CD4-positive, alpha-beta memory T cell (primary cell): ENCODE measurements at regions not wholly inside any gene's neighbourhood (a gene's known extent, or its start where the extent isn't known, plus 50 kb on each side); places are given as distances from the start of the nearest gene placed in this dataset.

Source experiments
- CTCF ChIA-PET: fragments of 350-600 bp; sonication (Branson Sonifier 250); formaldehyde crosslinking; loops from one replicate; lab custom pipeline; 2021; ENCODE audit warnings: inconsistent platforms; ENCODE audit not compliant: partially characterized antibody; lab: Charles Lee
- POLR2A ChIA-PET: fragments of 350-600 bp; sonication (Branson Sonifier 250); formaldehyde crosslinking; loops from one replicate; lab custom pipeline; 2021; ENCODE audit not compliant: partially characterized antibody; lab: Charles Lee
- DNase-seq, 5 donors: peaks; one replicate each; pipeline versions ENCODE4 v3.0.0 to v3.0.0-alpha.2; 2020 to 2022; ENCODE audit warnings: mixed read lengths in 1 of 5
- H3K27ac ChIP-seq: one replicate; pipeline ENCODE4 v1.7.0; 2013; ENCODE audit warnings: low read depth, low read length
- H3K27me3 ChIP-seq: 2 replicates; pipeline ENCODE4 v1.7.0; 2013; ENCODE audit warnings: mild to moderate bottlenecking, low read length, moderate library complexity; ENCODE audit not compliant: insufficient read depth
- H3K36me3 ChIP-seq: 2 replicates; pipeline ENCODE4 v1.7.0; 2013; ENCODE audit warnings: mild to moderate bottlenecking, low read length, moderate library complexity; ENCODE audit not compliant: insufficient read depth
- H3K4me1 ChIP-seq: 2 replicates; pipeline ENCODE4 v1.7.0; 2013; ENCODE audit warnings: mild to moderate bottlenecking, low read length, moderate library complexity; ENCODE audit not compliant: insufficient read depth
- H3K4me3 ChIP-seq, 2 donors: one replicate each; pipeline ENCODE4 v1.7.0; 2013; ENCODE audit warnings: low read length in 2 of 2, mild to moderate bottlenecking in 1 of 2
- H3K9me3 ChIP-seq, 2 donors: one replicate each; pipeline ENCODE4 v1.7.0; 2013; ENCODE audit warnings: low read length in 2 of 2, control low read depth in 1 of 2; ENCODE audit not compliant: control insufficient read depth in 1 of 2
- H3K27ac Mint-ChIP-seq, 7 donors: one replicate each; pipeline ENCODE4 v1.8.0; 2020 to 2021; ENCODE audit warnings: mixed read lengths in 7 of 7, mild to moderate bottlenecking in 6 of 7, inconsistent platforms in 3 of 7, moderate library complexity in 3 of 7
- H3K27me3 Mint-ChIP-seq, 2 donors: one replicate each; pipeline ENCODE4 v1.8.0; 2020 to 2021; ENCODE audit warnings: mixed read lengths in 2 of 2
- H3K36me3 Mint-ChIP-seq, 2 donors: one replicate each; pipeline ENCODE4 v1.8.0; 2020 to 2021; ENCODE audit warnings: mixed read lengths in 2 of 2, inconsistent platforms in 1 of 2, mild to moderate bottlenecking in 1 of 2
- H3K4me1 Mint-ChIP-seq, 4 donors: one replicate each; pipeline ENCODE4 v1.8.0; 2020 to 2021; ENCODE audit warnings: mixed read lengths in 4 of 4, mild to moderate bottlenecking in 1 of 4
- H3K4me3 Mint-ChIP-seq, 8 donors: one replicate each; pipeline ENCODE4 v1.8.0; 2020 to 2021; ENCODE audit warnings: mixed read lengths in 8 of 8, mild to moderate bottlenecking in 7 of 8, moderate library complexity in 6 of 8, inconsistent platforms in 3 of 8
- H3K9me3 Mint-ChIP-seq, 8 donors: one replicate each; pipeline ENCODE4 v1.8.0; 2020 to 2021; ENCODE audit warnings: mixed read lengths in 8 of 8, mild to moderate bottlenecking in 5 of 8, inconsistent platforms in 3 of 8, moderate library complexity in 1 of 8
- intact Hi-C: fragments of 100-400 bp; cut with micrococcal nuclease; formaldehyde crosslinking; loops from one replicate; pipeline ENCODE4 v1.15.1; 2023

DNA sequence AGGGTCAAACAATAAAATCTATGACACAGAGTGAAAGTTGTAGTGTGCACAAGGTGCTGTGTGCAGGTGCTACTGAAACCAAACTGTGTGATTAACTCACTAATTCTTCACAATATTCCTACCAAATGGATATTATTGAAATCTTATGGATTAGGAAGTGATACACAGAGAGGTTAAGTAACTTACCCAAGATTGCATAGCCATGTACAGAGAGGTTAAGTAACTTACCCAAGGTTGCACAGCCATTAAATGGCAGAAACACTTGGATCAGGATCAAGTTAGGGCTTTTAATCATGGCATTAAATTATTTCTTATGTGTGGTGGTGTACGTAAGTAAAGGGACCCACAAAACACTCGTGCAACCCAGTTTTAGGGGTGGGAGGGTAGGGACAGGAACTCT, 771.4 kb downstream of the AACS start:
- H3K4me3 Mint-ChIP-seq: no peak overlapping the region
- H3K36me3 Mint-ChIP-seq: no peaks in the 10 kb centered on the region
- Histone ChIP-seq H3K4me1 (no peaks in the 10 kb centered on the region), H3K4me3 (no peak overlapping the region), H3K27ac (no peak overlapping the region), H3K36me3 (no peaks in the 10 kb centered on the region), H3K9me3 (no peaks in the 10 kb centered on the region), H3K27me3 (no peaks in the 10 kb centered on the region)
- DNase-seq: no peak
- intact Hi-C loops: no loop called here
- H3K27me3 Mint-ChIP-seq: no peaks in the 10 kb centered on the region
- peaks cover 0 to 12% (median 3%) of the 10 kb centered on the region in 8 donors for H3K9me3 Mint-ChIP-seq
- H3K4me1 Mint-ChIP-seq: no peaks in the 10 kb centered on the region
- ChIA-PET CTCF (no interaction called here), POLR2A (no interaction called here)
- no peak overlapping the region for H3K27ac Mint-ChIP-seq

DNA sequence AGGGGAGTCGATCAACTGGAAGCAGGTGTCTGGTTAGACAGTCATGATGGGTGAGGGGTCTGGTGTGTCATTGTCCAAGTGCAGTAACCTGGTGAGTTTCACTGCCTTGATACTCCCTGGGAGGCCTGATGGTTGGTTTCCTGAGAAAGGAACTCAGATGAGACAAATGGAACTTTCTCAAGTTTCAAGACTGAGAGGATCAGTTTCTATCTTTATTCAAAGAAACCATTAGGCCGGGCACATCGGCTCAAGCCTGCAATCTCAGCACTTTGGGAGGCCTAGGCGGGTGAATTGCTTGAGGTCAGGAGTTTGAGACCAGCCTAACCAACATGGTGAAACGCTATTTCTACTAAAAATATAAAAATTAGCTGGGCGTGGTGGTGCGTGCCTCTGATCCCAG, 776.1 kb downstream of the AACS start:
- no peak overlapping the region for H3K4me3 Mint-ChIP-seq

DNA sequence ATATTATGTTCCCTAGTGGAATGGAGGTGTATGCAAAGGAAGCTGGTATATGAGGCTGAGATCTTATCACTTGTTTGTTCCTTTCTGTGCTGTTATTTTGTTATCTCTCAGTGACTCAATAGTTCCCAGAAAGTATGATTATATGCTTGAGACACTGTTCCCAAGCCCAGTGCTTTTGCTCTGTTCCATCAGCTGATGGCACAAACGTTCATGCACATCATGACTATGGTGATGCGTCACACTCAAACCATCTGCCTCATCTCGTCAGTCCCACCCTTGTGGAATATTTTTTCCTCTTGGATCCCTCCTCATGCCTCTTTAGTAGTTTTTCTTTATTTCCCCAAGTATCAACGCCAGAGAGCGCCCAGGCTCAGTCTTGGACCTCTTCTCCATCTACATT, 786.9 kb downstream of the AACS start:
- no peak overlapping the region for H3K27ac ChIP-seq
- Mint-ChIP-seq H3K27me3 (no peaks in the 10 kb centered on the region), H3K4me1 (no peaks in the 10 kb centered on the region), H3K36me3 (no peaks in the 10 kb centered on the region), H3K9me3 (peaks cover 0 to 4% (median 0%) of the 10 kb centered on the region in 8 donors), H3K27ac (no peak overlapping the region), H3K4me3 (no peak overlapping the region)
- no peaks in the 10 kb centered on the region for H3K9me3 ChIP-seq
- H3K4me3 ChIP-seq: no peak overlapping the region
- intact Hi-C loops: no loop called here
- no peaks in the 10 kb centered on the region for H3K4me1 ChIP-seq
- no peak for DNase-seq
- POLR2A ChIA-PET: no interaction called here
- CTCF ChIA-PET: no interaction called here
- no peaks in the 10 kb centered on the region for H3K27me3 ChIP-seq
- no peaks in the 10 kb centered on the region for H3K36me3 ChIP-seq

More for the DNA sequence above, 776.1 kb downstream of the AACS start:
- Mint-ChIP-seq H3K9me3 (peaks cover 2 to 13% (median 3%) of the 10 kb centered on the region in 8 donors), H3K36me3 (no peaks in the 10 kb centered on the region), H3K4me1 (no peaks in the 10 kb centered on the region), H3K27ac (no peak overlapping the region), H3K27me3 (no peaks in the 10 kb centered on the region)
- Histone ChIP-seq H3K27ac (no peak overlapping the region), H3K9me3 (no peaks in the 10 kb centered on the region), H3K4me3 (no peak overlapping the region), H3K4me1 (no peaks in the 10 kb centered on the region), H3K36me3 (no peaks in the 10 kb centered on the region), H3K27me3 (no peaks in the 10 kb centered on the region)
- ChIA-PET POLR2A (interaction anchor here (0.6 kb wide), 1 partner anchor 18 kb away, joined by 4 read pairs; no protein-coding TSS in a partner anchor), CTCF (no interaction called here)
- intact Hi-C loops: no loop called here
- DNase-seq: no peak

DNA sequence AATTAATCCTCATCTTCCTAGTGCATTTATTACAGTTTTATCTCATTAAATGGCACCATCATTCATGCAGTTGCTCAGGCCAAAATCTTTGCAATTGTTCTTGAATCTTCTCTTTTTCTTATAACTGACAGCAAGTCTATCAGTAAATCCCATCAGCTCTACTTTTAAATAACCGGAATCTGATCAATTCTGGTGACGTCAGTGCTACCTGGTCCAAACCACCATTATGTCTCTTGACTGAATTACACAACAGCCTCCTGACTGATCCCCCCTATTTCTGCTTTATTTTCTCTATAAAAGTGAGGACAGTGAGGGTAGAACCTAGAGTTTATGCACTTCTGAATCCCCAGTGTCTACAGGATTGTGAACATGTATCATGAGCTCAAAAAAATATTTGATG, 787.4 kb downstream of the AACS start:
- POLR2A ChIA-PET: no interaction called here

DNA sequence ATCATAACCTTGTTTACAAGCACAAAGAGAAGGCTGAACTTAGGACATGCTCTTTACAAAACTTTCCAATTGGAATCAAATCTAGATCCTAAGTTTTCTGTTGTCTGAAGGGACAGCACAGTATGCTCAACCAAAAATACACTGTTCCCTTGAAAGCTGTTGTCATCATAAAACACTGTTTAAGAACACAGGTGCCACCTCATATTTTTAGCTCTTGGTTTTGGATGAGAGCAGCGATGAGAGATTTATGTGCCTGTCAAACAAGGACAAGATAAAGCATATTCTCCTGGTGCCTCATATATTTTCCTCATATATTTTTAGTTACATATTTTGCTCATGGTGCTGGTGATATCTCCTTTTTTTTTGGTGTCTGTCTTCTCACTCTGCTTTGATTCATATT, 788.4 kb downstream of the AACS start:
- Mint-ChIP-seq H3K4me3 (no peak overlapping the region), H3K9me3 (peaks cover 0 to 4% (median 0%) of the 10 kb centered on the region in 8 donors), H3K4me1 (no peaks in the 10 kb centered on the region), H3K36me3 (no peaks in the 10 kb centered on the region), H3K27ac (no peak overlapping the region), H3K27me3 (no peaks in the 10 kb centered on the region)
- no peaks in the 10 kb centered on the region for H3K9me3 ChIP-seq
- no peak overlapping the region for H3K4me3 ChIP-seq
- ChIA-PET CTCF (no interaction called here), POLR2A (no interaction called here)
- intact Hi-C loops: no loop called here
- no peaks in the 10 kb centered on the region for H3K4me1 ChIP-seq
- no peaks in the 10 kb centered on the region for H3K36me3 ChIP-seq
- H3K27me3 ChIP-seq: no peaks in the 10 kb centered on the region
- no peak overlapping the region for H3K27ac ChIP-seq
- DNase-seq: no peak

More for the DNA sequence above, 787.4 kb downstream of the AACS start:
- intact Hi-C loops: no loop called here
- Mint-ChIP-seq H3K27ac (no peak overlapping the region), H3K36me3 (no peaks in the 10 kb centered on the region), H3K9me3 (peaks cover 0 to 4% (median 0%) of the 10 kb centered on the region in 8 donors), H3K4me3 (no peak overlapping the region), H3K4me1 (no peaks in the 10 kb centered on the region), H3K27me3 (no peaks in the 10 kb centered on the region)
- CTCF ChIA-PET: no interaction called here
- Histone ChIP-seq H3K4me1 (no peaks in the 10 kb centered on the region), H3K36me3 (no peaks in the 10 kb centered on the region), H3K27ac (no peak overlapping the region), H3K9me3 (no peaks in the 10 kb centered on the region), H3K27me3 (no peaks in the 10 kb centered on the region), H3K4me3 (no peak overlapping the region)
- no peak for DNase-seq

DNA sequence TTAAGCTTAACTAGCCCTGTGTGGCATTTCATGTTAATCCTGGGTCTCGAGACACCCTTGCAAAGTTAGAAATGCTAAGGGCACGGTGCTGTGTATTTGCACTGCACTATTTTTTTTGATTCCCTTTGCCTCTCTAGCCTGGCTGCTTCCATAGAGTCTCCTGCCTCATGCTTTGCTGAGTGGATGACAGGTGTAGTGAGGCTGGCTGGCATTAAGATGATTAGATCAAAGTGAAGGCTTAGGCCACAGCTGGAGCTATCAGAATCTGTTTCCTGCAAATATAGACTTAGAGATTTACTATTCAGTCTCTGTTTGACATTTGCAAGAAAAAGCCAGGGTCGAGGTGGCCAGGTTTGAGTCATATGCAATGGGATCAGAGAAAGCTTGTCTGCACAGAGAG, 791.1 kb downstream of the AACS start:
- Histone ChIP-seq H3K27me3 (no peaks in the 10 kb centered on the region), H3K4me1 (no peaks in the 10 kb centered on the region), H3K36me3 (no peaks in the 10 kb centered on the region), H3K9me3 (no peaks in the 10 kb centered on the region), H3K27ac (no peak overlapping the region), H3K4me3 (no peak overlapping the region)
- intact Hi-C loops: no loop called here
- H3K27me3 Mint-ChIP-seq: peaks cover 1 to 2% of the 10 kb centered on the region in 2 donors
- ChIA-PET CTCF (no interaction called here), POLR2A (no interaction called here)
- H3K36me3 Mint-ChIP-seq: no peaks in the 10 kb centered on the region
- H3K4me1 Mint-ChIP-seq: no peaks in the 10 kb centered on the region
- H3K4me3 Mint-ChIP-seq: no peak overlapping the region
- peaks cover 0 to 11% (median 5%) of the 10 kb centered on the region in 8 donors for H3K9me3 Mint-ChIP-seq
- H3K27ac Mint-ChIP-seq: no peak overlapping the region
- no peak for DNase-seq

DNA sequence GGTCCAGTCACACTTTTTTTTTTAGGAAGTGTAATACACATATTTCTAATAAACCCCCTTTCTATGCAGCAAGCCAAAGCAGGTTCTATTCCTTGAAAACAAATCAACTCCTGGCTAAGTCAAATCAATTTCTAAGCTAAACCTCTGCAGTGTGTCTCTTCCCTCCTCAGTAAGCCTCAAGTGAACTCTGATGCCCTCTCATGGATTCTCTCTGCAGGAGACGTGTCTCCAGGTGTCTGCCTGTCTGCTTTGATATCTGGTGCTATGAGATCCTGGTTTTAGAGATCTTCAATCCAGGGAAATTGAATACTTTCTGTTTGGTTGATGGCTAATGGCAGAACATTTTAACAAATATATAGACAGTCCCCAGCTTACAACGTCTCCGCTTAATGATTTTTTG, 791.7 kb downstream of the AACS start:
- Histone ChIP-seq H3K9me3 (no peaks in the 10 kb centered on the region), H3K27me3 (no peaks in the 10 kb centered on the region), H3K4me1 (no peaks in the 10 kb centered on the region), H3K27ac (no peak overlapping the region), H3K36me3 (no peaks in the 10 kb centered on the region), H3K4me3 (no peak overlapping the region)
- no peaks in the 10 kb centered on the region for H3K4me1 Mint-ChIP-seq
- intact Hi-C loops: no loop called here
- H3K27ac Mint-ChIP-seq: no peak overlapping the region
- ChIA-PET CTCF (no interaction called here), POLR2A (no interaction called here)
- peaks cover 0 to 11% (median 5%) of the 10 kb centered on the region in 8 donors for H3K9me3 Mint-ChIP-seq
- DNase-seq: no peak
- no peaks in the 10 kb centered on the region for H3K36me3 Mint-ChIP-seq
- peaks cover 1 to 2% of the 10 kb centered on the region in 2 donors for H3K27me3 Mint-ChIP-seq
- H3K4me3 Mint-ChIP-seq: no peak overlapping the region
